GM12878 (cell line): ENCODE measurements at regions not wholly inside any gene's neighbourhood (a gene's known extent, or its start where the extent isn't known, plus 50 kb on each side); places are given as distances from the start of the nearest gene placed in this dataset.
"Not testable (repeated sequence)": the region's sequence is repeated elsewhere in the genome, so short reads cannot be mapped to it uniquely, and the experiment has no call there.

Experiments
- ATAC-seq: fragments of 200-7000 bp; cut with Tn5 transposase; 3 replicates; pipeline ENCODE4 v1.9.1; 2020; ENCODE audit warnings: mild to moderate bottlenecking, moderate library complexity
- BruUV-seq: library from RNA; stranded (reverse); fragments of 400-500 nt; replicated peaks from 2 replicates; lab custom pipeline; 2021; lab: Mats Ljungman, UMichigan
- CTCF ChIA-PET: fragments of 300-600 bp; sonication (Branson Sonifier 250); formaldehyde crosslinking; extraction: SDS; loops from one replicate; lab custom pipeline; 2021; ENCODE audit warnings: inconsistent platforms; lab: Yijun Ruan, JAX
- POLR2A ChIA-PET: fragments of 350-600 bp; formaldehyde crosslinking; extraction: SDS; loops from one replicate; lab custom pipeline; 2021; ENCODE audit warnings: inconsistent platforms; lab: Charles Lee
- RAD21 ChIA-PET: fragments of 300-600 bp; sonication (Branson Sonifier 250); formaldehyde crosslinking; loops from one replicate; lab custom pipeline; 2023; ENCODE audit warnings: antibody characterized with exemption; ENCODE audit not compliant: unreplicated experiment; lab: Charles Lee
- SMC1A ChIA-PET: fragments of 300-600 bp; sonication (Branson Sonifier 250); formaldehyde crosslinking; loops from one replicate; lab custom pipeline; 2023; ENCODE audit not compliant: unreplicated experiment, uncharacterized antibody; lab: Charles Lee
- DNase-seq: peaks from one replicate; pipeline ENCODE4 v3.0.0-alpha.2; 2011; ENCODE audit warnings: low read depth, low spot score
- FAIRE-seq: peaks from 3 replicates; lab custom pipeline; 2011; peaks lifted over from hg19 to GRCh38; lab: Jason Lieb, UNC
- H2AFZ ChIP-seq: 2 replicates; pipeline ENCODE4 v1.6.0; 2011; ENCODE audit warnings: low read depth, low read length, control low read depth; ENCODE audit not compliant: control insufficient read depth
- H3K27ac ChIP-seq: 2 replicates; pipeline ENCODE4 v1.5.1; 2011; ENCODE audit warnings: control low read depth; ENCODE audit not compliant: control insufficient read depth, insufficient read depth
- H3K27me3 ChIP-seq, 2 experiments: replicated peaks in 1 of 2; 2 replicates each; pipeline versions ENCODE4 v1.6.0 to v1.6.1; 2011; ENCODE audit warnings: low read length in 1 of 2; ENCODE audit not compliant: control insufficient read depth in 2 of 2, insufficient read depth in 2 of 2
- H3K36me3 ChIP-seq, 2 experiments: 2 replicates each; pipeline ENCODE4 v1.5.1; 2011; ENCODE audit warnings: low read length in 1 of 2; ENCODE audit not compliant: control insufficient read depth in 2 of 2, insufficient read depth in 2 of 2
- H3K4me1 ChIP-seq: 2 replicates; pipeline ENCODE4 v1.6.1; 2011; ENCODE audit warnings: mild to moderate bottlenecking, low read length, moderate library complexity, mixed read lengths; ENCODE audit not compliant: control insufficient read depth, insufficient read depth
- H3K4me2 ChIP-seq: 2 replicates; pipeline ENCODE4 v1.6.0; 2011; ENCODE audit warnings: control low read depth; ENCODE audit not compliant: control insufficient read depth, insufficient read depth
- H3K4me3 ChIP-seq: fragments of 200-600 bp; sonication (generic); 2 replicates; pipeline ENCODE4 v1.5.1; 2016
- H3K79me2 ChIP-seq: 2 replicates; pipeline ENCODE4 v1.6.0; 2011; ENCODE audit warnings: low read length; ENCODE audit not compliant: control insufficient read depth, insufficient read depth
- H3K9ac ChIP-seq: 2 replicates; pipeline ENCODE4 v1.8.0; 2011; ENCODE audit warnings: low read length, control low read depth, mixed read lengths; ENCODE audit not compliant: control insufficient read depth, insufficient read depth
- H3K9me3 ChIP-seq: replicated peaks from 3 replicates; pipeline ENCODE4 v1.5.1; 2011; ENCODE audit warnings: mild to moderate bottlenecking, low read length; ENCODE audit not compliant: control insufficient read depth, insufficient read depth
- H4K20me1 ChIP-seq: 2 replicates; pipeline ENCODE4 v1.6.0; 2011; ENCODE audit not compliant: control insufficient read depth, insufficient read depth
- CBX5 ChIP-seq: sonication (generic); IDR thresholded peaks from 2 replicates; pipeline ENCODE4 v1.6.1; 2016; ENCODE audit warnings: low read depth, moderate library complexity, mild to moderate bottlenecking, inconsistent platforms
- ETV6 ChIP-seq, 2 experiments: fragments of 450-650 bp in 1 of 2; IDR thresholded peaks in 1 of 2; conservative IDR thresholded peaks in 1 of 2; 2 replicates each; pipeline ENCODE4 v1.6.1; 2014; ENCODE audit warnings: antibody characterized with exemption in 1 of 2, borderline replicate concordance in 1 of 2, low read depth in 1 of 2, mild to moderate bottlenecking in 1 of 2, moderate library complexity in 1 of 2
- IKZF1 ChIP-seq: fragments of 450-650 bp; conservative IDR thresholded peaks from 2 replicates; pipeline ENCODE4 v1.6.1; 2017; ENCODE audit warnings: antibody characterized with exemption, mild to moderate bottlenecking
- IRF4 ChIP-seq: IDR thresholded peaks from 2 replicates; pipeline ENCODE4 v1.6.1; 2011; ENCODE audit warnings: low read depth, low read length
- SIN3A ChIP-seq: IDR thresholded peaks from 2 replicates; pipeline ENCODE4 v1.6.1; 2012; ENCODE audit warnings: low read depth, low read length, improper control_type of control experiment
- SMAD1 ChIP-seq: fragments of 450-650 bp; IDR thresholded peaks from 2 replicates; pipeline ENCODE4 v1.6.1; 2018; ENCODE audit warnings: mild to moderate bottlenecking, low read depth; ENCODE audit not compliant: partially characterized antibody
- SPI1 ChIP-seq: IDR thresholded peaks from 2 replicates; pipeline ENCODE4 v1.6.1; 2011; ENCODE audit warnings: low read depth, mild to moderate bottlenecking, low read length, moderate library complexity, borderline replicate concordance; ENCODE audit not compliant: insufficient read depth
- SUZ12 ChIP-seq: fragments of 200-600 bp; sonication (generic); IDR thresholded peaks from one replicate; pipeline ENCODE4 v1.6.1; 2018; ENCODE audit warnings: antibody characterized with exemption, mild to moderate bottlenecking; ENCODE audit not compliant: unreplicated experiment
- TCF12 ChIP-seq: IDR thresholded peaks from 2 replicates; pipeline ENCODE4 v1.6.1; 2011; ENCODE audit warnings: low read depth, mild to moderate bottlenecking, low read length
- YY1 ChIP-seq: IDR thresholded peaks from 2 replicates; pipeline ENCODE4 v1.6.1; 2011; ENCODE audit warnings: low read depth, mild to moderate bottlenecking, low read length
- WGBS: methylation state at CpG from one replicate; pipeline ENCODE4 v1.1.6; 2016; ENCODE audit warnings: low lambda C conversion rate; ENCODE audit not compliant: insufficient replicate concordance, insufficient coverage; ENCODE audit errors: missing lambda C conversion rate; 5-methylcytosine and 5-hydroxymethylcytosine counted together
- in situ Hi-C: fragments of 300-500 bp; cut with MboI; formaldehyde crosslinking; loops from 9 replicates; pipeline ENCODE4 v1.14.3; 2018; ENCODE audit warnings: mixed read lengths
- intact Hi-C: fragments of 100-400 bp; cut with micrococcal nuclease; formaldehyde crosslinking; loops from one replicate; pipeline ENCODE4 v1.14.2; 2022; ENCODE audit not compliant: unreplicated experiment

GRCh38 chr2:183476490-183476889, 352.2 kb downstream of the NUP35 start:
- Histone ChIP-seq H4K20me1 (no peaks in the 10 kb centered on the region), H3K4me1 (no peaks in the 10 kb centered on the region), H3K79me2 (no peaks in the 10 kb centered on the region), H3K27ac (no peak overlapping the region), H3K9ac (no peak overlapping the region), H3K4me3 (no peak overlapping the region), H3K27me3 (no peaks in the 10 kb centered on the region), H3K9me3 (no peaks in the 10 kb centered on the region), H3K36me3 (no peaks in the 10 kb centered on the region), H3K4me2 (no peak overlapping the region), H2AFZ (no peak overlapping the region)
- DNase-seq: no peak
- ChIA-PET CTCF (interaction anchor here (1.5 kb wide), 1 partner anchor 10 kb away, joined by 3 read pairs; no protein-coding TSS in a partner anchor), RAD21 (no interaction called here), SMC1A (interaction anchor here (1.1 kb wide), 1 partner anchor 17 kb away, joined by 3 read pairs; no protein-coding TSS in a partner anchor), POLR2A (no interaction called here)
- FAIRE-seq: no peak
- ATAC-seq: no peak
- BruUV-seq: no TSS peak
- in situ Hi-C loops: no loop called here
- intact Hi-C loops: no loop called here
- TF ChIP-seq ETV6 (conservative IDR thresholded peaks at IDR 0.05 in 1 of 2, IDR thresholded peaks at IDR 0.05 in 1 of 2; ENCODE audit: borderline replicate concordance in 1 of 2, low read depth in 1 of 2) (no peak), YY1 (no peak), CBX5 (no peak), SMAD1 (no peak), IRF4 (no peak), SUZ12 (no peak), TCF12 (no peak), SIN3A (no peak)

- Histone ChIP-seq H3K27me3 (no peaks in the 10 kb centered on the region), H3K4me1 (no peaks in the 10 kb centered on the region), H4K20me1 (no peaks in the 10 kb centered on the region), H3K9me3 (no peaks in the 10 kb centered on the region), H3K79me2 (no peaks in the 10 kb centered on the region), H3K9ac (no peak overlapping the region), H3K4me2 (no peak overlapping the region), H3K4me3 (no peak overlapping the region), H3K36me3 (no peaks in the 10 kb centered on the region), H3K27ac (no peak overlapping the region), H2AFZ (no peak overlapping the region)
- in situ Hi-C loops (no loop called here), intact Hi-C loops (no loop called here)
- no peak for ATAC-seq
- DNase-seq: no peak
- ChIA-PET RAD21 (no interaction called here), CTCF (no interaction called here), SMC1A (no interaction called here), POLR2A (interaction anchor here (0.7 kb wide), 1 partner anchor 51 kb away, joined by 3 read pairs; no protein-coding TSS in a partner anchor)
- no TSS peak for BruUV-seq
- WGBS: 0% methylated on average over 2 of the region's 2 CpGs
- no peak for FAIRE-seq
- TF ChIP-seq SPI1 (no peak), IKZF1 (no peak)
These were observed 353.1 kb downstream of the NUP35 start for GRCh38 chr2:183477296-183477695.

GRCh38 chr2:183478941-183479595, 354.8 kb downstream of the NUP35 start:
- CTCF ChIA-PET, H3K4me2 ChIP-seq, H4K20me1 ChIP-seq, H3K4me3 ChIP-seq, H3K27ac ChIP-seq, DNase-seq, H3K79me2 ChIP-seq, H3K36me3 ChIP-seq, SMC1A ChIA-PET, H3K9me3 ChIP-seq, H3K4me1 ChIP-seq, H3K9ac ChIP-seq, in situ Hi-C loops, FAIRE-seq, ATAC-seq, H2AFZ ChIP-seq, POLR2A ChIA-PET, RAD21 ChIA-PET, BruUV-seq, H3K27me3 ChIP-seq, intact Hi-C loops: not testable (repeated sequence)
- 81% methylated on average over 35 of the region's 39 CpGs for WGBS
